ELF-1 (cell line): ENCODE measurements at regions not wholly inside any gene's neighbourhood (a gene's known extent, or its start where the extent isn't known, plus 50 kb on each side); places are given as distances from the start of the nearest gene placed in this dataset.
A peak's percentile ranks its signal among the peaks of the same experiment; 100 is the strongest.
"Not testable (repeated sequence)": the region's sequence is repeated elsewhere in the genome, so short reads cannot be mapped to it uniquely, and the experiment has no call there.

Source experiments
- DNase-seq: peaks from one replicate; pipeline ENCODE4 v3.0.0-alpha.2; 2016; ENCODE audit warnings: low read depth, low spot score

DNA sequence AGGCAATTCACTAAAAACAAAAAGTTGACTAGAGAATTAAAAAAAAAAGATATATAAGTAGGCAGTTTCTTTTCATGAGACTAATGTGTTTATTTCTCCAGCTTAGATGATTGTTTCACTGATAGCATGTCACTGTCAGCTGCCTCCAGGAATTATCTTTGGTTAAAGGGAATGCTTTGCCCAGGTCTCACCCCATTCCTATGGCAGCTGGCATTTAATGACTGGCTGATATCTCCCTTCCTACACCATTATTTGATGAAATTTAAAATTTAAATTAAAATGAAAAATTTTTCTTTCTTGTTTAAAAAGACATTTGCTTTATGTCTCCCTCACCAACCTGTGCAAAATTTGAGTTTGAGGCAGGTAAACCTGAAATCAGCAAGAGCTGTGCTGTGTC lies 214.5 kb upstream of the PRSS1 start:
- no peak for DNase-seq

- no peak for DNase-seq
These were observed 215.4 kb upstream of the PRSS1 start for GRCh38 chr7:142533920-142534319.

DNA sequence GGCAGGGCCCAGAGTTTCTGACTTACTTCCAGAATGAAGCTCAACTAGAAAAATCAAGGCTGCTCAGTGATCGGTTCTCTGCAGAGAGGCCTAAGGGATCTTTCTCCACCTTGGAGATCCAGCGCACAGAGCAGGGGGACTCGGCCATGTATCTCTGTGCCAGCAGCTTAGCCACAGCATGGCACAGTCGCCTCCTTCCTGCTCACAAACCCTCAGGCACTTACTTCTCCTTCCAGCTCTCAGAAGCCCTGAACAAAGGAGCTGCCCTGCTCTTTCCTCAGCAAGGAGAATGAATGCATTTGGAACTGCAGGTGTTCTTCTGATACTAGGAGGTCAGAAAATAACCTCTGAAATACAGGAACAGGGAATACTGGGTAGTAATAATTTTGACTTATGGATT lies 219.7 kb upstream of the PRSS1 start:
- peak; percentile 15 for DNase-seq

DNA sequence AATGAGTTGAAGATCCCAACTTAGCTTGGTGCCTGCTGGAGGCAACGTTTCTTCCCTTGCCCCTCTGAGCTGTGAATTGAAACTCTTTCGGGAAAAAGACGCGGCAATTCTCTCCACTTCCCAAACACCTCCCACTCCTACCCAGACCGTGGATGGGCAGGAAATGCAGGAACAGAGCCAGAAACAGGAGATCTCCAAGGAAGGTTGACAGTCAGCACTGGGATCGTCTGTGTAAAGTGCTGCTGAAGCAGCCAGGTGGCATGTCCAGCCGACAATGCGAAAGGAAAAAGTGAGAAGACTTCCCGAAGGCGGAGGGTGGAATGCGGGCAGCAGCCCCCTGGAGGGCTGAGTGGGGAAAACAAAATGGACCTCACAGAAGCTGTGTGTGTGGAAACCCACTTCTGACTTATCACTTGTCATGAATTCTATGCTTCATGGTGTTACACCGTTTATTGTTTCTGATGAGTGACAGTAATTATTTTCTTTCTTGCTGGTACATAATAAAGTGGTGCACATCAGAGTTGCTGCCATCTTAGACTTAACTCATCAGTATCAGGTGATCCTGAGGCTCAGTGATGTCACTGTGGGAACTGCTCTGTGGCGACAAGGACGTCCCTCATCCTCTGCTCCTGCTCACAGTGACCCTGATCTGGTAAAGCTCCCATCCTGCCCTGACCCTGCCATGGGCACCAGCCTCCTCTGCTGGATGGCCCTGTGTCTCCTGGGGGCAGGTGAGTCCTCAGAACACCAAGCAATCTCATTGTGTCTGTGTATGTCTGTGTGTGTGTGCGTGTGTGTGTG lies 220.5 kb upstream of the PRSS1 start:
- peak; percentile 44 for DNase-seq

DNA sequence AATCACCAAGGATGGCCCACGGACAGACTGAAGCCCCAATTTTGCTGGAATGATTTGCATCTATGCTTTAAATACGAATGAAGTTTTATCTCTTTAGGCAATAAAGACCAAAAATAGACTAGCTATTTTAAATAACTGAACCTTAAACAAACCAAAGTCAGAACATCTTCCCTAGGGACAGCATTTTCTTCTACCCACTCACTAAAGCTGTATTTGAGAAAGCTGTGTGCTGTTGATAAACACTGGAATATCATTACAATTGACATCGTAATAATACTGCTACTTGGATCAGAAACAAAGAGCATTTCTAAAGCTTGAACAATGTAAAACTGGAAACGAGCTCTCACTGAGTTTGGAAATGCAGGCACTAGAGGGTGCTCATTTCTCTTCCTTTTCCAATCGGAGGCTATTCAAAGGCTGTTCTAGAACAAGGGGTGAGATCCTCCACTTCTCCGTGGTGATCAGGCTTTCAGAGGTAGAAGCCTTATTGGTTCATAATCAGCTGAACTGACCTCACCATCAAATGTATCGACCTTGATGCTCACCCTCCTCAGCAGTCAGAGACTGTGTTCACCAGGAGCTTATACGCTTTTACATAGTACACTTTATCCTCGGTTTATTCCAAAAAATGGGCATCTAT lies 225.3 kb upstream of the PRSS1 start:
- no peak for DNase-seq

DNA sequence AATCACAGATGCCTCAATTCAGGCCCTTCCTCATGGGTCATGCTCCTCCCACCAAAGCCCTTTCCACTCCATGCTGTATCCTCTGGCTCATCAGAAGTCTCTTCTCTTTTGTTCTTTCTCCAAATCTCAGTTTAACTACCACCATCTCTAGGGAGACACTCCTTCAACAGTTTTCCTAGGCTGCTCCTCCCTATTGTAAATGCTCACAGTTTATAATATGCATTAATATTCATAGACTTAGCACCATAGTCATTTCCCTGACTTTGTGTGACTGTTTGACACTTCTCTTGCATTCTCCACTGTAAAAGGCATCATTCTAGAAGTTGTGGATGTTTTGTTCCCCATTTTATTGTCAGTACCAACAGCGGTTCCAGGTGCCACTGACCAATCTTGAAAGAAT lies 226.5 kb upstream of the PRSS1 start:
- no peak for DNase-seq

- peak; percentile 22 for DNase-seq
These were observed 228.4 kb upstream of the PRSS1 start for GRCh38 chr7:142520885-142521284.

- not testable (repeated sequence) for DNase-seq
These were observed 228.8 kb upstream of the PRSS1 start for GRCh38 chr7:142520455-142520854.

- DNase-seq: peak; percentile 38
These were observed 229.9 kb upstream of the PRSS1 start for GRCh38 chr7:142519079-142520078.

- DNase-seq: peak; percentile 53
These were observed 233.2 kb upstream of the PRSS1 start for GRCh38 chr7:142516038-142516501.

- not testable (repeated sequence) for DNase-seq
These were observed 234.6 kb upstream of the PRSS1 start for GRCh38 chr7:142514716-142515115.

GRCh38 chr7:142513178-142513955 lies 235.9 kb upstream of the PRSS1 start:
- no peak for DNase-seq

GRCh38 chr7:142511801-142512200 lies 237.5 kb upstream of the PRSS1 start:
- DNase-seq: no peak

DNA sequence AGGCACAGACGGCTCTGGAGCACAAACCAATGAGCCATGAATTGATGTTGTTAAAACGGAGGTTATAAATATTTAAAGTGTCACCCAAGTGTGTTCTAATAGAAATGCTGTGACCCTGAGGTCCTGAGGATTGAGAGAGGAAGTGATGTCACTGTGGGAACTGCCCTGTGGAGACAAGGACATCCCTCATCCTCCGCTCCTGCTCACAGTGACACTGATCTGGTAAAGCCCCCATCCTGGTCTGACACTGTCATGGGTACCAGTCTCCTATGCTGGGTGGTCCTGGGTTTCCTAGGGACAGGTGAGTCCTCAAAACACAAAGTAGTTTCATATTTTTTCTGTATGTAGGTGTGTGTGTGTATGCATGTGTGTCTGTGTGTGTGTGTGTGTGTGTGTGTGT lies 237.9 kb upstream of the PRSS1 start:
- DNase-seq: no peak

DNA sequence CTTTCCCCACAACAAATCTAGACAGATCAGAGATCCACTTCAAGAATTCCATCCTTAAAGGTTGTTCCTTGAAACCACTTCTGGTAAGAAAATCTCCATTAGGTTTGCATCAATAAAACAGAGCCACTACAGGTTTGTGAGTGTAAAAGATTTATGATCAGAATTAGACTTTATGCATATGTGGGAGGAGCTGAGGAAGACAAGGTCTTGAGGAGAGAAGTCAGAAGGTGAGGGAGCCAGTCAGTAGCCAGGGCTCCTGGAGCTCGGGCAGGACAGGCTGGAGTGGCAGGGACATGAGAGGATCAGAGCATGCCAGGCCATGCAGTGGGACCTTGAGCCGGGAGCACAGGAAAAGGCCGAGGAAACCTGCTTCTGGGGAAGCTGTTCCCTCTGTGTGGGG lies 240.0 kb upstream of the PRSS1 start:
- not testable (repeated sequence) for DNase-seq

DNA sequence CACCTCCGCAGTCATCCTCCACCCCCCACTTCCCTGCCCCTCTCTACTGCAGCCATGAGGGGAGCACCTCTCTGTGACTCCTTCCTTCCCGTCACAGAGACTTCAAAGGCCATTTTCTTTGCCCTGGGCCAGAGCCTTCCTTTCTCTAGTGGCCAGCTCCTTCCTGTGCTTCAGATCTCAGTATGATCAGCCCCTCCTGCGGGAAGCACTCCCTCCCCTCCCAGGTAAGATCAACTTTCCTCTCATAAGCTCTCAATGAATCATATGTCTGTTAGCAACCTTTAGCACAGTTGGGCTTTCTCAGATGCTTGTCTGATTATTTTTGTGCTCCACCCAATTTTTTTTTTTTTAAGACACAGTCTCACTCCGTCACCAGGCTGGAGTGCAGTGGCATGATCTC lies 241.0 kb upstream of the PRSS1 start:
- no peak for DNase-seq

GRCh38 chr7:142507799-142508198 lies 241.5 kb upstream of the PRSS1 start:
- no peak for DNase-seq

DNA sequence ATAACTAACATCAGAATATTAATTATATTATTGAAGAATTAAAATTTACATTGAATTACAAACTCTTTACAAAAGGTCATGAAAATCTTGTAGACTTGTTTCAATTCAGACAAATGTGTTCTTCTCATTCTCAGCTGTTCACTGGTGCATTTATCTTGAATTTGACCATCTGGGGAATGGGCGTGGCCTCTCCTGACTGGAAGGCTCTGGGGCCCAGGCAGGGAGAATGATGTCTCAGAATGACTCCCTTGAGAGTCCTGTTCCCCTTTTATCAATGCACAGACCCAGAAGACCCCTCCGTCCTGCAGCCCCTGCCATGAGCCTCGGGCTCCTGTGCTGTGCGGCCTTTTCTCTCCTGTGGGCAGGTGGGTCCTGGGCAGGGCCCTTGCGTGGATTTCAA lies 242.2 kb upstream of the PRSS1 start:
- not testable (repeated sequence) for DNase-seq

GRCh38 chr7:142506601-142507000 lies 242.7 kb upstream of the PRSS1 start:
- DNase-seq: no peak

DNA sequence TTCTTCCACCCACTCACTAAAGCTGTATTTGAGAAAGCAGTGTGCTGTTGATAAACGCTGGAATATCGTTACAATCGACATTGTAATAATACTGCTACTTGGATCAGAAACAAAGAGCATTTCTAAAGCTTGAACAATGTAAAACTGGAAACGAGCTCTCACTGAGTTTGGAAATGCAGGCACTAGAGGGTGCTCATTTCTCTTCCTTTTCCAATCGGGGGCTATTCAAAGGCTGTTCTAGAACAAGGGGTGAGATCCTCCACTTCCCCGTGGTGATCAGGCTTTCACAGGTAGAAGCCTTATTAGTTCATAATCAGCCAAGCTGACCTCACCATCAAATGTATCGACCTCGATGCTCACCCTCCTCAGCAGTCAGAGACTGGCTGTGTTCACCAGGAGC lies 245.3 kb upstream of the PRSS1 start:
- DNase-seq: not testable (repeated sequence)

DNA sequence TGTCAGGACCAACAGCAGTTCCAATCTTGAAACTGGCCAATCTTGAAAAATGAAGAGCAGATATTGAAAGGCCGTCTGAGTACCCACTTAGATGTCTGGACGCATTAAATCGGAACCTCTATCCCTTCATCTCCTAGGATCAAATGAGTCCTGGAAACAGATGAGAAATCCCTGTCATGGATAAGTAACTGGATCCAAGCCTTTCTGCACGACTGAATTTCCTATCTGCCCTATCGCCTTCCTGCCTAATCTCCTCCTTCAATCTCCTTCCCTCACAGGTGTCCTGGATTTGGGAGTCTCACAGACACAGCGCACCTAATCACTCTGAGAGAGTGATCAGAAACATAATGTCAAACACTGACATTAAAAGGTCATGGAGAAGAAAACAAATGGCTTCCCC lies 245.2 kb upstream of the PRSS58 start:
- DNase-seq: no peak
